GM23338 (cell line): ENCODE measurements at regions not wholly inside any gene's neighbourhood (a gene's known extent, or its start where the extent isn't known, plus 50 kb on each side); places are given as distances from the start of the nearest gene placed in this dataset.
A peak's percentile ranks its signal among the peaks of the same experiment; 100 is the strongest.

ENCODE experiments used
- ATAC-seq: fragments of 200-7000 bp; cut with Tn5 transposase; 3 replicates; pipeline ENCODE4 v1.9.1; 2020
- DNase-seq: peaks from one replicate; pipeline ENCODE4 v3.0.0-alpha.2; 2015; ENCODE audit warnings: low spot score
- H2AFZ ChIP-seq: fragments of 200-600 bp; sonication (generic); 2 replicates; pipeline ENCODE4 v1.8.0; 2016; ENCODE audit warnings: antibody characterized with exemption, mild to moderate bottlenecking, moderate library complexity
- H3F3A ChIP-seq: fragments of 200-600 bp; sonication (generic); replicated peaks from 2 replicates; pipeline ENCODE4 v1.8.0; 2017; ENCODE audit warnings: antibody characterized with exemption, mixed run types, low read depth
- H3K27ac ChIP-seq: fragments of 200-600 bp; sonication (generic); 2 replicates; pipeline ENCODE4 v1.6.1; 2016; ENCODE audit warnings: low read depth
- H3K27me3 ChIP-seq: fragments of 200-600 bp; sonication (generic); 2 replicates; pipeline ENCODE4 v1.8.0; 2016; ENCODE audit warnings: mild to moderate bottlenecking, mixed run types, moderate library complexity; ENCODE audit not compliant: insufficient read depth
- H3K36me3 ChIP-seq: fragments of 200-600 bp; sonication (generic); 2 replicates; pipeline ENCODE4 v1.8.0; 2016; ENCODE audit warnings: mild to moderate bottlenecking; ENCODE audit not compliant: insufficient read depth
- H3K4me1 ChIP-seq: fragments of 200-600 bp; sonication (generic); 2 replicates; pipeline ENCODE4 v1.8.0; 2016; ENCODE audit warnings: mild to moderate bottlenecking, moderate library complexity; ENCODE audit not compliant: insufficient read depth
- H3K4me2 ChIP-seq: fragments of 200-600 bp; sonication (generic); 2 replicates; pipeline ENCODE4 v1.7.1; 2017; ENCODE audit warnings: mixed run types
- H3K4me3 ChIP-seq: fragments of 200-600 bp; sonication (generic); 2 replicates; pipeline ENCODE4 v1.6.1; 2016; ENCODE audit warnings: mixed run types
- H3K79me2 ChIP-seq: fragments of 200-600 bp; sonication (generic); replicated peaks from 2 replicates; pipeline ENCODE4 v1.8.0; 2017; ENCODE audit warnings: mild to moderate bottlenecking; ENCODE audit not compliant: insufficient read depth
- H3K9me2 ChIP-seq: fragments of 200-600 bp; sonication (generic); 2 replicates; pipeline ENCODE4 v1.8.0; 2017; ENCODE audit not compliant: insufficient read depth
- H4K20me1 ChIP-seq: fragments of 200-600 bp; sonication (generic); replicated peaks from 2 replicates; pipeline ENCODE4 v1.8.0; 2017; ENCODE audit warnings: mild to moderate bottlenecking; ENCODE audit not compliant: insufficient read depth
- H3K27ac Mint-ChIP-seq: 2 replicates; pipeline ENCODE4 v1.8.0; 2020; ENCODE audit warnings: inconsistent platforms, mild to moderate bottlenecking, moderate library complexity, mixed read lengths
- H3K27me3 Mint-ChIP-seq: 3 replicates; pipeline ENCODE4 v1.8.0; 2022; ENCODE audit warnings: low read depth, mild to moderate bottlenecking, moderate library complexity, mixed read lengths, inconsistent platforms; ENCODE audit not compliant: insufficient read depth, poor library complexity
- H3K36me3 Mint-ChIP-seq: 3 replicates; pipeline ENCODE4 v1.8.0; 2021; ENCODE audit warnings: low read depth, mild to moderate bottlenecking, inconsistent platforms, moderate library complexity, mixed read lengths
- H3K4me1 Mint-ChIP-seq: 3 replicates; pipeline ENCODE4 v1.8.0; 2020; ENCODE audit warnings: mild to moderate bottlenecking, inconsistent platforms, mixed read lengths
- H3K4me3 Mint-ChIP-seq: 3 replicates; pipeline ENCODE4 v1.8.0; 2021; ENCODE audit warnings: moderate library complexity, mild to moderate bottlenecking, inconsistent platforms, mixed read lengths
- H3K9me3 Mint-ChIP-seq: 3 replicates; pipeline ENCODE4 v1.8.0; 2020; ENCODE audit warnings: moderate library complexity, mild to moderate bottlenecking, inconsistent platforms, mixed read lengths
- CTCF ChIP-seq, 2 experiments: fragments of 200-600 bp in 1 of 2; sonication (generic) in 1 of 2; conservative IDR thresholded peaks; 2 replicates each; pipeline versions ENCODE4 v1.5.1 to v1.6.1; 2016 to 2017; ENCODE audit warnings: antibody characterized with exemption in 2 of 2, low read depth in 2 of 2, mild to moderate bottlenecking in 2 of 2, moderate library complexity in 1 of 2
- EZH2phosphoT487 ChIP-seq: fragments of 200-600 bp; sonication (generic); IDR thresholded peaks from one replicate; pipeline ENCODE4 v1.8.1; 2018; ENCODE audit warnings: antibody characterized with exemption; ENCODE audit not compliant: unreplicated experiment
- NANOG ChIP-seq: IDR thresholded peaks from 2 replicates; pipeline ENCODE4 v1.6.1; 2016; ENCODE audit warnings: antibody characterized with exemption, borderline replicate concordance
- STAT1 ChIP-seq: IDR thresholded peaks from one replicate; pipeline ENCODE4 v1.6.1; 2016; ENCODE audit warnings: antibody characterized with exemption; ENCODE audit not compliant: unreplicated experiment
- ZNF114 ChIP-seq: fragments of 250-450 bp; sonication (Bioruptor Pico); IDR thresholded peaks from 2 replicates; pipeline ENCODE4 v1.5.0; 2020; ENCODE audit warnings: mild to moderate bottlenecking, moderate library complexity
- ZNF462 ChIP-seq: fragments of 250-450 bp; sonication (Bioruptor Pico); IDR thresholded peaks from 2 replicates; pipeline ENCODE4 v1.5.0; 2020; ENCODE audit warnings: mild to moderate bottlenecking, moderate library complexity

- no peak for TF ChIP-seq EZH2phosphoT487
- ATAC-seq = no peak
These were observed 102.0 kb upstream of the TSC22D2 start for GRCh38 chr3:150306083-150306482.

GRCh38 chr3:150303768-150304167 lies 104.3 kb upstream of the TSC22D2 start:
- DNase-seq (peak; percentile 66), ATAC-seq (peak; percentile 91)
- TF ChIP-seq EZH2phosphoT487 = no peak
- TF ChIP-seq CTCF (conservative IDR thresholded peaks at IDR 0.05; ENCODE audit: low read depth in 2 of 2) = peak; percentile 70 to 73
- TF ChIP-seq ZNF462 (CRISPR knock-in tag) = no peak
- no peak for TF ChIP-seq STAT1
- no peak for TF ChIP-seq ZNF114 (CRISPR knock-in tag)
- no peak for TF ChIP-seq NANOG
- Mint-ChIP-seq H3K36me3 (no peaks in the 10 kb centered on the region), H3K9me3 (no peaks in the 10 kb centered on the region), H3K27ac (no peak overlapping the region), H3K4me1 (peaks cover 12% of the 10 kb centered on the region), H3K4me3 (no peak overlapping the region), H3K27me3 (peaks cover 3% of the 10 kb centered on the region)
- H2AFZ ChIP-seq = no peak overlapping the region; the same call in 1 of the 2 replicates
- peaks cover 3% of the 10 kb centered on the region for H3K4me1 ChIP-seq
- no peaks in the 10 kb centered on the region for H4K20me1 ChIP-seq
- no peak overlapping the region for H3K4me3 ChIP-seq
- no peaks in the 10 kb centered on the region for H3K79me2 ChIP-seq
- no peaks in the 10 kb centered on the region for H3K27me3 ChIP-seq
- H3K9me2 ChIP-seq = no peaks in the 10 kb centered on the region; the same call in 1 of the 2 replicates
- no peak overlapping the region for H3K4me2 ChIP-seq
- no peaks in the 10 kb centered on the region for H3F3A ChIP-seq
- H3K27ac ChIP-seq = no peak overlapping the region
- no peaks in the 10 kb centered on the region for H3K36me3 ChIP-seq

More at GRCh38 chr3:150306083-150306482, 102.0 kb upstream of the TSC22D2 start:
- Histone ChIP-seq H3K9me2 (no peaks in the 10 kb centered on the region; the same call in 1 of the 2 replicates), H3K4me3 (no peak overlapping the region), H3K27me3 (no peaks in the 10 kb centered on the region), H3K4me2 (no peak overlapping the region), H3F3A (no peaks in the 10 kb centered on the region), H3K36me3 (no peaks in the 10 kb centered on the region), H3K27ac (no peak overlapping the region), H2AFZ (no peak overlapping the region), H4K20me1 (no peaks in the 10 kb centered on the region), H3K4me1 (no peaks in the 10 kb centered on the region), H3K79me2 (no peaks in the 10 kb centered on the region)
- Mint-ChIP-seq H3K36me3 (no peaks in the 10 kb centered on the region), H3K27me3 (peaks cover 3% of the 10 kb centered on the region), H3K4me3 (no peak overlapping the region), H3K4me1 (no peaks in the 10 kb centered on the region), H3K9me3 (no peaks in the 10 kb centered on the region), H3K27ac (no peak overlapping the region)
- DNase-seq = no peak
